GM18508 (cell line): ENCODE measurements at regions not wholly inside any gene's neighbourhood (a gene's known extent, or its start where the extent isn't known, plus 50 kb on each side); places are given as distances from the start of the nearest gene placed in this dataset.

ENCODE experiments used
- ATAC-seq: cut with Tn5 transposase; IDR thresholded peaks from one replicate; pipeline ENCODE4 v1.9.1; 2021; ENCODE audit warnings: moderate number of reproducible peaks; ENCODE audit not compliant: insufficient read depth, unreplicated experiment

DNA sequence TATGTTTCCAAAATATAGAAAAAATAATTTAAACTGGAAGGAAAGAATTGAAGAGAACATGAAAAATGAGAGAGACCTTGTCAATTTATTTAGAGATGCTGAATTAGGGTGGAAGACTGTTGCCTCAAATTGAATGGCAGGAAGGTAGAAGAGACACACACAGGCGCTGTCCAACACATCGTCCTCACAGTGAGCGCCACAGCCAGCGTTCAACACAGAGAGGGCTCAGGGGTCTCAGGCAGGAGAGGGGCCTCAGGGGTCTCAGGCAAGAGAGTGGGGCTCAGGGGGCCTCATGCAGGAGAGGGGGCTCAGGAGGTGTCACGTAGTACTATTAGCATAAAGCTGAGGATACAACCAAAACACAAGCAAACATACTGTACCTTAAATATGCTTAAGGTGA, 65.7 kb downstream of the TMEM18 start:
- ATAC-seq = no peak

- ATAC-seq = no peak
Measured at GRCh38 chr2:610491-610890, 66.7 kb downstream of the TMEM18 start.

DNA sequence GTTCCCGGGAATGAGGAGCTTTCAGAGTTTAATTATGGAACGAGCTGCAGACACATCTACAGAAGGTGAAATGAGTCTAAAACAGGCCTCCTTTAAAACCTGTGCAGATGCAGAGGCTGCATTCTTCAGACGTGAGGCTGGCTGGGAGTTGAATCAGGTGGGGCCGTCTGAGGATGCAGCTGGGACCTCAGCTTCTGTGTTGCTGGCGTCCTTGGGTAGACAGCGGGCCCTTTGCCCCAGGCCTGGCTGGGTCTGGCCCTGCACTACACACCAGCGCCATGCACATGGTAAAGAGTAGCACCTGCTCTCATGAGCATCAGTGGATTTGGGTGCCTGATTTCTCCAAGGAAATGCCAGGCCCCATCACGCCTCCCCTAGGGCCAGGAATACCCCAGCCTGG, 67.3 kb downstream of the TMEM18 start:
- no peak for ATAC-seq

DNA sequence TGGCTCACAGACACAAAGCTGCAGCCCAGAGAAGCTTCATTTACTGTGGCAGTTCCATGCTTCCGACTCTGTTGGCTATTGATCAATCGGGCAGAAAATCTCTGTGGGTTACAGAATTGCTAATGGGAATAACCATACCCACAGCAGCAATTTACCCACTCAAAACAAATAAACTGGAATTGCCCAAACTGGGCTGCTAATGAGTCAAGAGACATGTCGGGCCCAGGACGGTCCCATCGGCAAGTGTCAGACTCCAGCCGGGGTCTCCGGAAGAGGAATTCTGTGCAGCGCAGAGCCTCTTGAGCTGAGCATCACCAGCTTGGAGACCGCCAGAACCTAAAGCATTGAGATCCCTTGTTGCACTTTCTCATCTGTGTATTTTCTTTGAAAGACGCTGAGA, 67.8 kb downstream of the TMEM18 start:
- ATAC-seq = no peak

DNA sequence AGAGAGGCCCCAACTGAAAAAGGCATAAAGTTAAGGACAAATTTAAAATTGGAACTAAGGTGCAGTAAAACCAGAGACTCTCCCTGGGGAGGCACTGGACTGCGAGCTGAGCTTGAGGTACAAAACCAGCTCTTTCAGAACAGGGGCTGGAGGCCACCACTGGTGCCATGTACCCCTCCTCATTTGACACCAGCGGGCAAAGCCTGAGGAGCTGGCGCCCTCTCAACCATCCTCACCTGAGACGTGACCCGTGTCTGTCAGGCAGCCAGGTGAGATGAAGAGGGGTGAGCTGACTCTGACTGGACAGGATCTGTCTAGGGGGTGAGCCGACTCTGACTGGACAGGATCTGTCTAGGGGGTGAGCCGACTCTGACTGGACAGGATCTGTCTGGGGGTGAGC, 68.5 kb downstream of the TMEM18 start:
- no peak for ATAC-seq

GRCh38 chr2:608297-608696, 68.9 kb downstream of the TMEM18 start:
- ATAC-seq = no peak

GRCh38 chr2:607709-608108, 69.5 kb downstream of the TMEM18 start:
- no peak for ATAC-seq

- ATAC-seq = no peak
Measured at GRCh38 chr2:607172-607571, 70.0 kb downstream of the TMEM18 start.

DNA sequence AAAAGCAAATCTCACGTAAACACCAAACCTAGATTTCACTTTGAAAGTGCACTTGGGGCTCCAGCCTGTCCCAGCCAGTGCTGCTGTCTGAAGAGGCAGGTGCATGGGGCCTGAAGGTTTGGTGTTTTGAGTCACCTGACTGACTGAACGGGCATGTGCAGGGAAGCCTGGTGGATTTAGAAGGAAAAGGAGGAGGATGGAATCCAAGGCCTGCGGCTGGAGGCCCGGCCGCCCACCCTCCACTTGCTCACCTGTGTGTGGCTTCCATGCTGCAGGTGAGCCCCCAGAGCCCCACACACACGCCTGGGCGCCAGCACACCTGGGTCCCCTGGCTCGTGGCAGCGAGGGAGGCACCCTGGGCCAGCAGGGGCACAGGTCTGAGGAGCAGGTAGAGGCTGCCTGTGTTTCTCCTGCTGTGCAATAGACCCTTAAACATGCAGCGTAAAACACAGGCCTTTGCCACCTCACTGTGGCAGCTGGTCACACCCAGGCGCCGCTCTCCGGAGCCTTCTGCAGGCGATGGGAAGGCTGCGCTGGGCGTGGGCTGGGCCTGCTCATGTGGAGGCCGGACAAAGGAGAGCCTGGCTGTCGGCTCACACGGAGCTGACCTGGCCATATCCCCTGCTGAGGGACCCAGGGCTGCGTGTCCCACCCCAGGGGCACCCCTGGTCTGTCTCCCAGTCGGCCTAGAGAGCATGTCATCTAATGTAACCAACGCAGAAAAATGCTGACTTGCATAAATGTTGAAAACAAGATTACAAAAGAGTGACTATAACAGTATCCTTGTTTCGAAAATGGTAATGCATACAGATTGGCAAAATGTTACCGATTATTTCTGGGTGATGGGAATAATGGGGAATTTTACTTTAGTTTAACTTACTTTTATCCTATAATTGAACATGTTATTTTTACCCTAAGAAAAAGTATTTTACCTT, 71.3 kb downstream of the TMEM18 start:
- no peak for ATAC-seq

GRCh38 chr2:604854-605524, 72.2 kb downstream of the TMEM18 start:
- ATAC-seq = no peak

DNA sequence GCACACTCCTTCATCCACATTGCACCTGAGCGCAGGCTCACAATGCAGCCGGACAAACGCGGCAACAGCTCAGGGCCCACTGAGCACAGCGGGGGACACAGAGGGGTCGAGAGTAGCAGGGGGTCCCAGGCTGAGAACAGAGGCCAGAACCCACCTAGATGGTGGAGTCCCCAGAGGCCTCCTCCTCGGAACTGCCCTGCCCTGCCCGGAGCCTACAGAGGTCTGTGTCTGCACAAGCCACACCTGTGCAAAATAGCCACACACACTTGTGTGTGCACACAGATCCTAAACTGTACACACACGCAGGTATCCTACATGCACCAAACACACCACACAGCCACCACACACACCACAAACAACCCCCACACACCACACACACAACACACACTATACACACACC, 72.8 kb downstream of the TMEM18 start:
- no peak for ATAC-seq

DNA sequence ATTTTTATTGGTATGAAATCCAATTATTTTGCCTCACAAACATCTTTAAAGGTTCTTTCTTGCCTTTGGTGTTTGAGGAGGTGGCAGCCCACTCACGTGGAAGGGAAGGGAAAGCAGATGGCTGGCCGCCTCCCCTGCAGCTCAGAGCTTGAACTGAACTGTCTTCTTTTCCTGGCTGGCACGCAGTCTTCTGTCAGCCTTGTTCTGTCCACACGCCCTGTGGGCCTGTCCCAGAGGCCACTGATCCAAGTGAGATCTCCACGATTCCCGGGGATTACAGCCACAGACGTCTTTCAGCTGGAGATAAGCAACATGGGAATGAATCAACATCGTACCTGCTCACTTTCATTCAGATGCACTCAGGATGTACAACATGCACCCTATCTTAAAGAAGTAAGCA, 73.3 kb downstream of the TMEM18 start:
- no peak for ATAC-seq

- ATAC-seq = no peak
Measured at GRCh38 chr2:603427-603826, 73.8 kb downstream of the TMEM18 start.

DNA sequence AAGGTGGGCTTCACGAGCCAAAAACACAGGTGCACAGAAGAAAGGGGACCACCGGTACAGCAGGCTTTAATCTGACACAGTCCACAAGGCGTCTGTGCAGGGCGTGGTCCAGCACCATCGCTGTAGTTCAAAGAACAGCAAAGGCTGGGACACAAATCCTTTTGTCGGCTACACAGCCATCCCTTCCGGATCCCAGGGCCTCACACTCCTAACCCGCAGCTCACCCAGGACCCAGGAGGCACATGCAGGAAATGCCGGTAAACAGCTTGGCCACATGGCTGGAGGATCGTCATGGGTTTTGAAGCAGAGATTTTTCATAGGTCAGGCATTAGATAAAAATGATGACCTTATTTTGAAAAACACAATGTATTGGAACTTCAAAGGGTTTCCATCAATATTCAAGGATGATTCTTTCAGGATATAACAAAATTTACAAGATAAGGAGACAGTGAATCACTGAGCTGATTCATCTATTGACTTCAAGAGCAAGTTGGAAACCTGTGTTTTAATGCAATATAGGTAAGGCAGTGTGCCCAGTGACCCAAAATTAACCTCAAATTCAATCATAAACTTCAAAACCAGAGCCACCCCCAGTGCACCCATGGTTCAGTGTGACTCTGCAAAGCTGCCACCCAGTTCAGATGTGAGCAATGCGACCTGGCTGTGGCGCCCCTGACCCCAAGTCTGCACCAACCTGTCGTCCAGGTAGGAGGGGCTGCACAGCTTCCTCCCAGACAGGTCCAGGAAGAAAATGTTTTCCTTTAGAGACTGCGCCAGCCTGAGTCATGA, 74.4 kb downstream of the TMEM18 start:
- ATAC-seq = no peak

- no peak for ATAC-seq
Measured at GRCh38 chr2:601806-602455, 75.3 kb downstream of the TMEM18 start.

GRCh38 chr2:601387-601698, 75.9 kb downstream of the TMEM18 start:
- ATAC-seq = no peak

GRCh38 chr2:600542-601386, 76.4 kb downstream of the TMEM18 start:
- no peak for ATAC-seq

- no peak for ATAC-seq
Measured at GRCh38 chr2:599601-600000, 77.6 kb downstream of the TMEM18 start.

DNA sequence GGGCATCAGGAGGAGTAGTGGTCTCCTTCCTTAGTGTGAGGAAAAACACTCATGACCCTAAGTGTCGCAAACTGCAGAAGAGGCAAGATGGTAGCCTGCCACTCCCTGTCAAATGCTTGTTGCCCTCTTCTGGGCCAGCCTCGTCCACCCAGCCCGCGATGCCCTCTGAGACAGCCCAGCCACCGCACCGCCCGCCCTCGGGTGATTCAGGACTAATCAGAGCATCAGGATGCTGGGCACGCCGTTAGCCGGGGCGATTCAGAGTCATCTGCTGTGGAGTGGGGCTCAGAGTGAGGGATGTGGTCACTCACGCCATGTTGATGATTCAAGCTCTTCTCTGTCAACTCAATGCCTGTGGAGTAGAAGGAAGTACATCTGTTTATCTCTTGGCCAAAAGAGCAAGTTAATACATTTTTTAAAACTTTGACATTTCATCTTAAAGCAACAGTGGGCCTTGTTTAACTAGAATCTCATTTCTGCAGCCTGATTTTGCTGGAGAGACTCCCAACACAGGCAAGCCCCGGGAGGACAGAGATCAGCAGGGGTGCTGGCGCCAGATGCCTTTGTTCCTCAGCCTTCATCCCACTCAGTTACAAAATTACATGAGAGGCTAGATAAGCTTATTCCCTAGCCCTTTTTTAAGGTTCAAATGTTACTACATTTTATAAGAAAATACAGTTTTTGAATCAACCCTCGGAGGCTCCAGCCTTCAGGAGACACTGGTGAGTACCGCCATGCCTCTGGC, 79.0 kb downstream of the TMEM18 start:
- no peak for ATAC-seq
